ENCODE measurements at regions not wholly inside any gene's neighbourhood (a gene's known extent, or its start where the extent isn't known, plus 50 kb on each side); places are given as distances from the start of the nearest gene placed in this dataset.

DNA sequence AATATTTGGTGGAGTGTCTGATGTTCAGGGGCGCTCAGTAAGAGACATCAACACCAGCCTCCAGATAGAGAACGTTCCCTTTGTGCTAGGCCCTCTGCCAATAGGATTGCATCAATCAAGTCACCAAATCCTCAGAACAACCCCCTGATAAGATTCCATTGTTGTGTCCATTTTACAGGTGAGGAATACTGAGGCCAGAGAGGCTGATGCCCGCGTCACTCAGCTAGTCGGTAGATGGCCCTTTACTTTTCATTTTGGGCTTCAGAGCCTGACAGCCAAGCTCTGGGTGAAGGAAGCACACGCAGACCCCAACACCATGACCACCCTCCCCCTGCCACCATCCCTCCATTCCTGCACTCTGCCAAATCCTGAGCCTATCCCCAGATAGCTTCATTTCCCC is 406.2 kb downstream of the PTPRU start:
- no peak for DNase-seq

DNA sequence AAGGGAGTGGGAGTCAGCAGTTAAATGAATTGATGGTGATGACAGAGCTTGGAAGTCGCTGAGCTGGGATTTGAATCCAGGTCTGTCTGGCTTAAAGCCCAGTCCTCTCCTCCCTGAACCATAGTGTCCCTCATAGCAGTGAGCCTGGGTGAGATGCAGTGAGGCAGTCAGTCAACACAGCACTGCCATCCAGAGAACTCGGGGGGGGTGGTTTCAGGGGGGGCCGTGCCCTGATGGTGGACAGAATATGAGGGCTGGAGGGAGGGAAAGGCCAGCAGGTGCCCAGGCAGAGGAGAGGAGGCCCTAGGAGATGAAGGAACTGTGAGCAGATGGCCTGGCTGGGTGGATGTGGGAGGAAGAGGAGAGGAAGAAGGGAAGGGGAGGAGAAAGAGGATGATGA is 405.6 kb downstream of the PTPRU start:
- no peak for DNase-seq

DNA sequence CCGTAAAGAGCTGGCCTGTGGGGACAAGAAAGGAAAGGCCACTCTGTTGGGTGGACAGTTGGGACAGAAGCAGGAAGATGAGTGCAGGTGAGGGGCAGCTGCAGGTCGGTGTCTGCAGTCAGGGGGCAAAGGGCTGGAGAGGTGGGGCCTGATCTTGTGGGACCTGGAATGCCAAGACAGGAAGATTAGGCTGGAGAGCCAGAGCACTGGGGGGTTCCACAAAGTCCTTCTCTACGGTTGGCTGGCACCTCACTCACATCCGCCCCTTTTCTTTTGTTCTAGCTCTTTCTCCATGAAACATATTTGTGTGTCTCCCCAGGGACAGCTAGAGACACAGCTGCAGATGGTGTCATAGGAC is 404.1 kb downstream of the PTPRU start:
- no peak for DNase-seq

DNA sequence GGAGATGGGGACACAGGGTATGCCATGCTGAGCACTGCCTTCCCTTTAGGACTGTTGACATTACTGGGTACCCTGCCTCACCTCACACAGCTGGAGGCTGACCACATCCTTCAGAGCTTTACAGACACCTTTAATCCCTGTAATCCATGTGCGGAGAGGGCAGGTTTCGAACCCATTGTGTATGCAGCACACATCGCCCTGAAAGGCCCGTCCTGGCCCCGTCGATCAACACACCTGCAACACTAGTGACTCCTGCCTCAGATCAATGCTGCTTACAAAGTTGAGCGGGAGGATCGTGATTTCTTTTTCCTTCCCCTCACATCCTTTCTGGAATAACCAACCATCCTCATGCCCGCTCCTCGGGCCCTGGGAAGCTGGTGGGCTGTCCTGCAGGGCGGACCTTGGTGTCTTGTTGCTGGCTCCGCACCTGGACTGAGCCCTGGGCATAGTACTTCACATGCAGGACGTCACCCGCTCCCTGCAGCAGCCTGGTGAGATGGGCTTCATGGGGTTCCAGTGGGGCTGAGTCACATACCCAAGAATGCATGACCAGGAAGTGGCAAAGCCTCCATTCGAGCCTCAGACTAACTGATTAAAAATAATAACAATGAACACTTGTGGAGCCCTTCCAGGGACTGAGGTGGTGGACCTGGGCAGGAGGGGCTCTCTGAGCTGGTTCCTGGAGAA is 403.6 kb downstream of the PTPRU start:
- no peak for DNase-seq

DNA sequence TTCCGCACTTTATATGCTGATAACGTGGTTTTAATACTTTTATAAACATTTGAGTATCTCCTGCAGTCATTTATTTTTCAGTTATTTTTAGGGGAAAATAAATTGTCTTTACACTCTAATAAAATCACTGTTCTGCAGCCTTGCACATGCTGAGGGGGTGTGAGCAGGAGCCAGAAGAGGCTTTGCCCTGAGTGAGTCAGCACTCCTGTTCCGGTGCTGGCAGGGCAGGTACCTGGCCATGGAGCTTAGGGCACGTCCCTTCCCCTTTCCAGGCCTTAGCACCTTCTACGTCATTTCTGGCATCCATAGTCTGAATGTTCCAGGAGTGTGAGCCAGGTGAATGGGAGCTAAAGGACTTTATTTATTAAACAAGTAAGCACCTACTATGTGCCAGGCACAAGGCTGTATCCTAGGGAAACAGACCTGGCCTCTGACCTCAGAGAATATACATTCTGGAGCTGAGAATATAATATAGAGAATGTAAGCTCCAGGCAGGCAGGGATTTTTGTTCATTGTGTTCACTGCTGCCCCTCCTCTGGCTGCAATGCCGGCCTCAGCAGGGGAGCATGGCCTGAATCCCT is 402.9 kb downstream of the PTPRU start:
- DNase-seq: no peak

DNA sequence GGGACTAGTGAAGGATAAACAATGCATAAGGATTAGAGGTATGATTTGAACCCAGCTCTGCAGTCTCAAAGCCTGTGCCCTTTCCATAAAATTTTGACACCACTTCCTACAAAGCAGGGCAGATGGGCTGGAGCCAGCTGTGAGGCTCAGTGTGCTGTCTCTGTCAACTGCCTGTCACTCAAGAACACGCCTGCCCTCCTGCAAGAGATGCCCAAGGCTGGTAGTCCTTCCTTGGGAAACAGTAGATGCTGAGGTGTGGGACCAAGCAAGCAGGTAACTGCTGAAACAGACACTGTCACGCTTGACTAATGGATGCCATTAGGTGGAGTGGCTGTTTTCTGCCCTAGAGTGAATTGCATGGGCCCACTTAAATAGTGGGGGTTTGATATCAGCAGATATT is 402.0 kb downstream of the PTPRU start:
- DNase-seq: no peak

DNA sequence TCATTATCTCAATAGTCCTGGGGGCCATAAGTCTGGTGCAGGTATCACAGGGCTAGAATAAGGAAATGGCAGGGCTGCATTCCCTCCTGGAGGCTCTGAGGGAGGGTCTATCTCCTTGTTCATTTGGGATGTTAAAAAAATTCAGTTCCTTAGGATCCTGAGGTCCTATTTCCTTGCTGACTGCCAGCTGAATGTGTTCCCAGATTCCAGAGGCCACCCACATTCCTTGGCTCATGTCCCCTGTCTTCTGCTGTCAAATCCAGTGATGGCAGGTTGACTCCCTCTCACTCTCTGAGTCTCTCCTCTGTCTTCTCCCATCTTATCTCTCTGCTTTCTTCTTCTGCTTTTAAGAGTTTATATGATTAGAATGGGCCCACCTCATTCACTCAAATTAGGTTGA is 400.6 kb downstream of the PTPRU start:
- DNase-seq: no peak

DNA sequence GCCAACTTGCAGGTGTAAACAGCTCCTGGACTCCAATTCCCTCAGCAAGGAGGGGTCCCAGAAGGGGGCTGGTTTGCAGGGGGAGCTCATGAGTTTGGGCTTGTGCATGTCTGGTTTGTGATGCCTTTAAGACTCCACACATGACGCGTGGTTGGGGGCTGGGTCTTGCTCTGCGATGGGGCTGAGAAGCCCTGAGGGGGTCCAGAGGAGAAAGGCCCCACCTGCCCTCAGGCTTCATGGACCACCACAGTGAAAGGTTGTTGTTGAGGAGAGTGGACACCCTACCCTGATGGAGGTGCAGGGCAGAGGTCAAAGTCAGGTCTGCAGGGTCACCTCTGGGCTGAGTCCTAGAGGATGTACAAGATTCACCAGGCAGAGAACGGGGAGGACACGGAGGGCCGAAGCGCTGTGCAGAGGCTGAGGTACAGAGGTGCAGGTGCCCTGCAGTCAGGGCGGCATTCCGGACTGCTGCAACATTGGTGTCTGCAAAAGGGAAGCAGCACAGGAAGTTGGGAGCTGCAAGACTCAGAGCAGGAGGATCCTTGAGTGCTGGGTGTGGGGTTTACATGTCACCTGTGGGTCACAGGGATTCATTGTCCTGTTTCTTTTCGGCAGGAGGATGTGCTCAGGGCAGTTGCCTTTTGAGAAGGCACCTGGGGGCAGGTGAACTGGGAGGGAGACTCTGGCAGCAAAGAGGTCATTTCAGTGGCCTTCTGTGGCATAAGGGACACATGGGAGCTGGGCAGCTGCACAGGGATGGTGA is 399.4 kb downstream of the PTPRU start:
- DNase-seq: no peak

DNA sequence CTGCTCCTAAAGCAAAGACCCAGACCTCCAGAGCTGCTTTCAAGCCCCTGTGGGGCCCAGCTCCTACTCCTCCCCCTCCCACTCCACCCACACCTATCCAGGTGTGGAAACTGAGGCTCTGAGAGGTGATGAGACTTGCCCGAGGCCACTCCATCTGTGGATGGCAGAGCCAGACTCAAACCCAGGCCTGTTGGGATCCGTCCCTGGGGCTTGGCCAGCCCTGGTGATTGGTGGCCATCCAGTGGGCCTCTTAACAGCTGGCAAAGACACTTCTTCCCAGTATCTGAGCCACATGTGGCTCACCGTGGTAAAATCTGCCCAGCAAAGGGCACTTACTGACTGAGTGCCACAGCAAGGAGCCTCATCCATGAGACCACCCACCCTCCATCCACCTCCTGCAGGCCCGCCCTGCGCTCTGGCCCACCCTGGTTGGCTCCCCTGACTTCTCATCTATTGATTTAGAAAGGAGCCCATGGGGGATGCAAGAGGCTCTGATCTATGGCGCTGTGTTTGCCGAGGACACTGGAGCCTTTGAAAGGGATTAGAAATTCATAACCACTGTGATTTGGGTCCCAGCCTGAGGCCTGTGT is 398.5 kb downstream of the PTPRU start:
- no peak for DNase-seq

DNA sequence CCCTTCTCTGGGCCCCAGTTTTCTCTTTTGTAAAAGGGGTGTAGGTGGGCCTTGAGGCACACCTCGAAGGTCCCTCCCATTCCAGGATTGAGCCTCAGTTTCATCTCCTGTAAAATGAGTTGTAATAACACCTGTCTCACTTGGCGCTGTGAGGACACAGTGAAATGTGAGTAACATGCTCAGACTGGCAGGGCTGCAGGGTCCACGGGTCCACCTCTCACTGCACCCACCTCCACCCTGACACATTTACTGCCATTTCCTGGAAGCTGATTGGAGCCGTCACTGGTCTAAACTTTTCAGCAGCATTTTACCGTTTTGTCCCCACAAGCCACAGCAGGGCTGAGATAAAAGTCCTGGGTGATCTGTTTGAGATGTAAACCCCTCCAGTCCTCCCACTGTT is 398.0 kb downstream of the PTPRU start:
- DNase-seq: no peak

DNA sequence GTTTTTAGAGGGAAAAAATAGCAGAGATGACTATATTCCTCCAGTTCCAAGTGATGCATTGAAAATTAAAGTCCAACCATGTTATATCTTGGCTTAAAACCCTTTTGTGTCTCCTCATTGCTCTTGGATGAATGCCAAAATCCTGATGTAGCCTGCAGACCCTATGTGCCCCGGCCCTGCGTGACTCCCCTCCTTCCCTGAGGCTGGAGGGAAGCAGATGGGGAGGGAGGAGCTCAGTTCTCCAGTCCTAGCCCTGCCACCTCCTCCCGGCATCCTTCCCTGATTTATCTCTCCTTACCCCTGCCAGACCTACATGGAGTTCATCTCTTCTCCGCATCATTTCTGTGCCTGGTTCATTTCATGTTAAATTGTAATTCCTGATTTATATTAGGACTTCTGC is 397.4 kb downstream of the PTPRU start:
- peak; percentile 15 for DNase-seq

DNA sequence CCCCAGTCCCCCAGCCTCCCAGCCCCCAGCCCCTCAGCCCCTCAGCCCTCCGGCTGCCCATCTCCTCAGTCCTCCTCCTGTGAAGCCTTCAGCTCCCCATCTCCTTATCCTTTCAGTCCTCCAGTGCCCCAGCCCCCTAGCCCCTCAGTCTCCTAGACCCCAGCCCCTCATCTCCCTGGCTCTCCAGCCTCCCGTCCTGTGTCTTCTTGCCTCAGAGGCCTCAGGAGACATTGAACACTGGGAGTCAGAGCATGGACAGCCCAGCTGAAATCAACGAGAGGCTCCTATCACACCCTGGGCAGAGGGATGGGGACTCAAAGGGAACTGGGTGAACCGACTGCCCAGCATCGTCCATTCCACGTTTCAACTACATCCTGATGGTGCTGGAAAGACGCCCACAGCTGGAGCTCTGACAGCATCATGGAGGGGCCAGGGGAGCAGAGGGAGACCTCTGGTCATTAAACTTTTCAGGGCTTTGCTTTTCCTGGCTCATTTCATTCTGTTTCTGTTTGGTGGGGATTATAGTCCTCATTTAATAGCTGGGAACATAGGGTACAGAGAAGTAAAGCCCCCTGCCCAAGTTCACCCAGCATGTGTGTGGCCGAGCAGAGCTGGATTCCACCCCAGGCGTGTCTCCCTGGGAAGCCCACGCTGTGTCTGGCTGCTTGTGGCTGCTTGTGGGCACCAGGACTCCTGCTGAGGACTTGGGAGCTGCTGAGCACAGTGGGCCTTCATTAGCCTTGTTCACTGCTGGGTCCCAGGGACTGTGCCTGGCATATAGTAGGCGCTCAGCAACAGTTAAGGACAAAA is 396.7 kb downstream of the PTPRU start:
- DNase-seq: no peak

DNA sequence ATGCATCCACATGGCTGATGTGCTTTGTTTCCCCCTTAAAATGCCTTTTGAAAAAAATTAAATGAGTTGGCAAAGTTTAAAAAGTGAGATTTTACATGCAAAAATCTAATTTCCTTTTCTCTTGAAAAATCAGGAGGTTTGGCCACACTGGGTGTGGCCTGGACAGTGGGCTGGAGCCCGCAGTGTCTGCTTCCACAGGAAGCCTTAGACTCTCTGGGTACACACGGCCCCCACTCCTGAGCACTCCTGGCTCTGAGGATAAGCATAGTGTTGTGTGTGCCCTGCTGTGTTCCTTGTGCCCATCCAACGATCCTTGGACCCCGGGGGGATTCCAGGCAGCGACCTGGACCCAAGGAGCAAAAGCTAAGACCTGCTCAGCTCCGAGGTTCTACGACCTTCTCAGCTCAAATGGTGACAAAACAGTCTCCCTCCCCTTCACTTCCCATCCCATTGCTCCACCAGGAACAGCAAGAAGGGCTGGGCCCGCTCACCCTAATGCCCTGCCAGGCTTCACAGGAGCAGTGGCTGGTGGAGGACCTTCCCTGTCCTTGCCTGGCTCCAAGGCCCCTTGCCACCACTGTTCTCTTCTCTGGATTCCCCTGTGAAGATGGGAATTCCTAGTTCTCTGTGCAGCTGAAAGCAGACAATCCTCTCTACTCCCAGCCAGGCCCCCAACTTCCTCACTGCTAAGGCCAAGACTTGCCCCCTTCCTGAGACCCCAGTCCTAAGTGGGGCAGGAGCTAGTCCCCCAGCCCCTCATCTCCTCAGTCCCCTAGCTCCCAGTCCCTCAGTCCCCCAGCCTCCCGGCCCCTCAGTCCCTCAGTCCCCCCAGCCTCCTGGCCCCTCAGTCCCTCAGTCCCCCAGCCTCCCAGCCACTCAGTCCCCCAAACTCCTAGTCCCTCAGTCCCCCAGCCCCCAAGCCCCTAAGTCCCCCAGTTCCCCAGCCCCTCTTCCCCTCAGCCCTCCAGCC is 395.8 kb downstream of the PTPRU start:
- DNase-seq: no peak

DNA sequence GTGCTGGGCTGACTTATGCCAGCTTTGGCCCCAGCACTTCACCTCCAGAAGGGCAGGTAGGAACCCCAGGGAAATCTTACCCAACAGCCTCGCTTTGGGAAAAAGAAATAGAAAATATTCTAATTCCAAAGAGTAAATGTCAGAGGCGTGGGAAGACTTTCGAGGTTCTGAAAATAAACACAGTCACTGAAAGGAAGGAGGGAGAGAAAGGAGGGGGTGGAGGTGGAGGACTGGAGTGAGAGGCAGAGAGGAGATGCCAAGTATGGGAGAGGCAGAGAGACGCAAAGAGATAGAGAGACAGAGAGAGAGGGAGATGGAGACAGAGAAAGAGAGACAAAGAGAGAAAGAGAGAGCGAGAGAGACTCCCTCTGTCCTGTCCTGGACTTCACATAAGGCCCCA is 395.0 kb downstream of the PTPRU start:
- no peak for DNase-seq

DNA sequence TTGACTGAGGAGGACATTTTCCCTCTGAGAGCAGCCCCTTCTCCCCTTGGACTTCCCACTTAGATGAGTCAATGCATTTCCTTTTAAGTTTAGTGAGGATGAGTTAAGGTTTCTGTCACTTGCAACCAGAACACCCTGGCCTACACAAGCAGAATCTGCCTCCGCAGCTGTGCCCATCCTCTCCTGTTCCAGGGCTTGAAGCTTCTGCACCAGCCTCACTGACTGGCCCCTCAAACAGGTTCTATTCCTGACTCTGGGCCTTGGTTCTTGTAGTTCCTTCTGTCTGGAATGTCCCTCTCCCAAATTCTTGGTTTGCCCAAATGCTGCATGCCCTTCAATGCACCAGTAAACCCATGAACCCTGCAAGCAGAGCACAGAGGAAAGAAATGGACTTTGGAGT is 394.4 kb downstream of the PTPRU start:
- no peak for DNase-seq

DNA sequence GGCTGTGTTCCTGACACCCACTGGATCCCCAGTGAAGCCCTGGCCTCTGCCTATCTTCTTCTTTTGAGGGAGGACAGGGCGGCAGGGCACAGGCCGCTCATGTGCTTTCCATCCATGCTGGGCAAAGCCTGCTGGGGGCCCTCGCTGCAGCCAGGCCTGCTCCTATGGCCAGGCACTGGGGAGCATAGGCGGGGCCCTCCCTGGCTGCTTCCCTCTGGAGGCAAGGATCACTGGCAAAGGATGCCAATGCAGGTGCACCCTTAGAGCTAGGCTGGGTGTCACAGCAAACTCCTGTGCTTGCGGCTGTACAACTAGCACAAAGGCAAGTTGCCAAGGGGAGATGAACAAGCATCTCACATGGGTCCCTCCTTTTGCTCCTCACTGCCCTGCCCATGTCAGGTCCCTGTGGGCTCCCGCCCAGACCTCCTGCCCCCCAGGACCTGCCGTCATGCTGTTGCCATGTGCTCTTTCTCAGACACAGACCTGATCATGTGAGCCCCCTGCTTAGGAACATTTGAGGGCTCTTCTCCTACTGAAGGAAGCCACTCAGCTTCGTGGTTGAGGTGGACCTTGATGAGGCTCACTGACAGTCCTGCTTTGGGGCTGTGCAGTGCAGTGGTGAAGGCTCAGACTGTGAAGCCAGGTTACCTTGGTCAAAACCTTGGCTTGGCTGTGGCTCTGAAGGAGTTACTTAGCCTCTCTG is 393.6 kb downstream of the PTPRU start:
- DNase-seq: no peak

DNA sequence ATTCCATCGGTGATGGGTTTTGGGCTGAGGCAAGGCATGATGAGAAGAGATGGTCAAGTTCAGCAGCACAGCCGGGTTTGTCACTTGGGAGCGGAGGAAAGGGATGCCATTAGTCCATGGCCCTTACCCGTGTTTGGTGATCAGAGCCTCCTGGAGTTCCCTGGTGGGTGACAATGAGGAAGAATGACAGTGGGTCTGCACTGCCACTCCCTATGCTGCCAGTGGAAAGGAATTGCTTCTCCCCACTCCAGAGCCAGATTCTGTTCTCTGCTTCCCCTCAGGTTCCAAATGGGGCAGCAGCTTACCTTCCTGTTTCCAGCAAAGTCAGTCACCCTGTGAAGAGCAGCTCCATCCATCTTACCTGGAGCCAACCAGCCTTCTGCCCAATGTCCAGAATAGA is 393.1 kb downstream of the PTPRU start:
- no peak for DNase-seq

DNA sequence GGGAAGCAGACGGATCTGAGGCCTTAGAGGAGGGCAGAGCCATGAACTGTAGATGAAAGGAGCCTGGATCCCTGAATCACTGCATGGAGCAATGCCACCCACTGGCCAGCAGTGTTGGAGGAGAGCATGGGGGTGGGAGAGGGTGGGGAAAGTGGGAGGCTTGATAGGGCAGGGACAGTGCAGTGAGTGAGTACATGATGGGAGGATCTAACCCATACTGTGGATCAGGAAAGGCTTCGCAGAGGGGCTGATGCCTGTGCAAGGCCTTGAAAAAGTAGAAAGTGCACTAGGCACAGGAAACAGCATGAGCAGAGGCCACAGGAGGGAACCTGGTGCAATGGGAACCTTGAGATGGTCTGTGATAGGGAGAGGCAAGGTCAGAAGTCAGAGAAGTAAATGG is 391.9 kb downstream of the PTPRU start:
- no peak for DNase-seq

DNA sequence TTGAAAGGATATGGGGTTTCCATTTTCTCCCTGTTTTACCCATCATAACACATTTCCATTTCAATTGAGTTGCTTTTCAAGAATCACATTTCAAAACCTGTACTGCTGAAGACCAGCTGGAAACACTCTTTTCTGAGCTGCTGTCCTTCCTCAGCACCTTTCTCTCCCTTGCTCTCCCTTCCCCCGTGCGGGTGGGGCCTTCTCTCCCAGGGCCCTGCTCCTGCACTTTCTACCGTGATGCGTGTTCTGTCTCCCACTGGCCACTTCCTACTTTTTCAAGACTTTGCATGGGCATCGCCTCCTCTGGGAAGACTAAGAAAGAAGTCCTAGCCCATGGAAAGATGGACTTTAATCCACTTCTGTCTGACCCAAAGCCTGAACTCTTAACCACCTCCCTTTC is 390.4 kb downstream of the PTPRU start:
- no peak for DNase-seq

DNA sequence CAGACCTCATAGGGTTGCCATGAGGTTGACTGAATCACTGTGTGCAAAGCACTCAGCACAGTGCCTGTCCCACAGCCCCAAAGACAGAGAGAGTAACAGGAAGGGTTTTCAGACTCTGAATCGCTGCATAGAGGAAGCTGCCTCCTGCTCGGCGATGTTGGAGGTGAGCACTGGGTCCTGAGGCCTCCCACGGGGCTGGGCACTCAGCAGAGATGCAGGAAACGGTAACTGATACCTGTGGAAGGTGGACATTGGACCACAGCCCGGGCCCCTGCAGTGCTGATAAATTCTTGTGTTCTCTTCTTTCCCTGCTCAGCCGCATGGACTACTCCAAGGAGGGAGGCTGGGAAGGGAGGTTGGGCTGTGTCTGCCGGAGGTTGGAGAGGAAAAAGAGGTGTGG is 389.7 kb downstream of the PTPRU start:
- DNase-seq: no peak

DNA sequence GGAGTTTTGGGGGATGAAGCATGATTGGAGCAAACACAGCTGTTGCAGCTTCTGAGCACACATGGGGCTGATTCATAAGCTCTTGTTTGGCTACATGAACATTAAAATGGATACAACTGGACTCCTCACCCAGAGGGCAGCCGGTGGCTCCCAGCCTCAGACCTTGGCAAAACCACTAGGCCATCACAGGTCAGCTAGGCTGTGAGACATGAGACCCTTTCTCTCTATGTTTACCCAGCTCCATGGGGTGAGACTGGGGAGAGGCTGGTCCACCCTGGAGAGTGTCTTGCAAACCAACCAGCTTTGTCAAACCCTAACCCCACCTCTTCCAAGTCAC is 388.7 kb downstream of the PTPRU start:
- DNase-seq: no peak

All from hematopoietic multipotent progenitor cell treated with erythropoietin and hydrocortisone succinate and interleukin-3 and kit ligand, for 4 days (in vitro differentiated cells).